Activated naive CD4-positive, alpha-beta T cell treated with anti-CD3 and anti-CD28 coated beads, Interleukin-2, amount 50 U/mL, for 72 hours (primary cell): ENCODE measurements at regions not wholly inside any gene's neighbourhood (a gene's known extent, or its start where the extent isn't known, plus 50 kb on each side); places are given as distances from the start of the nearest gene placed in this dataset.

Source experiments
- ATAC-seq, 2 donors: fragments of 150-1000 bp; cut with Tn5 transposase; 2 replicates each; pipeline ENCODE4 v1.10.0; 2021; ENCODE audit warnings: mild to moderate bottlenecking in 2 of 2, moderate library complexity in 2 of 2
- DNase-seq, 2 donors: peaks; one replicate each; pipeline ENCODE4 v3.0.0; 2021 to 2022; ENCODE audit warnings: low spot score in 2 of 2
- H3K27ac Mint-ChIP-seq, 2 donors: one replicate each; pipeline ENCODE4 v1.8.0; 2022; ENCODE audit warnings: mild to moderate bottlenecking in 2 of 2, mixed read lengths in 2 of 2
- H3K36me3 Mint-ChIP-seq, 2 donors: one replicate each; pipeline ENCODE4 v1.8.0; 2022; ENCODE audit warnings: mixed read lengths in 2 of 2
- H3K9me3 Mint-ChIP-seq, 2 donors: one replicate each; pipeline ENCODE4 v1.8.0; 2022; ENCODE audit warnings: mixed read lengths in 2 of 2

- ATAC-seq (no peak), DNase-seq (no peak)
- Mint-ChIP-seq H3K36me3 (no peaks in the 10 kb centered on the region), H3K27ac (no peak overlapping the region), H3K9me3 (peaks cover 17% of the 10 kb centered on the region in 2 donors)
Measured at GRCh38 chr11:81072273-81072672, 1631.4 kb upstream of the TENM4 start.

- ATAC-seq (no peak), DNase-seq (no peak)
- Mint-ChIP-seq H3K36me3 (no peaks in the 10 kb centered on the region), H3K27ac (no peak overlapping the region), H3K9me3 (peaks cover 15 to 17% of the 10 kb centered on the region in 2 donors)
Measured at GRCh38 chr11:81071606-81072005, 1630.8 kb upstream of the TENM4 start.

DNA sequence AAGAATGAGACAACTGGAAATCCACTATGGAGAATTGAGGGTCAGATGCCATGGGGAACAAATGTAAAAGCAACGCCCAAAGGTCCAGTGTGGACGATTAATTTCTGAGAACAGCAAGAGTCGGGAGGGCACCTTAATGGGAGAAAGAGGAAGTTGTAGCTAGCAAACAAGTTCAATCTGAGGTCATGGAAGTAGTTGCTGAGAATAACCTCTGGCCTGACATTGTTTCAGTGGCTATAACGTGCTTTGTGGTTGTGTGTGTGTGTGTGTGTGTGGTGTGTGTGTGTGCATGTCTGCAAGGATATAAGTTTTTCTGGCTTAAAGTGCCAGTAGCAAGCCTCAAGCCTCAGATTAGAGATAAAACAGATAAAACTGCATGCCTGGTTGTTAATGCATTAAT is 1630.1 kb upstream of the TENM4 start:
- DNase-seq (no peak), ATAC-seq (no peak)
- Mint-ChIP-seq H3K27ac (no peak overlapping the region), H3K36me3 (no peaks in the 10 kb centered on the region), H3K9me3 (peaks cover 13% of the 10 kb centered on the region in 2 donors)

DNA sequence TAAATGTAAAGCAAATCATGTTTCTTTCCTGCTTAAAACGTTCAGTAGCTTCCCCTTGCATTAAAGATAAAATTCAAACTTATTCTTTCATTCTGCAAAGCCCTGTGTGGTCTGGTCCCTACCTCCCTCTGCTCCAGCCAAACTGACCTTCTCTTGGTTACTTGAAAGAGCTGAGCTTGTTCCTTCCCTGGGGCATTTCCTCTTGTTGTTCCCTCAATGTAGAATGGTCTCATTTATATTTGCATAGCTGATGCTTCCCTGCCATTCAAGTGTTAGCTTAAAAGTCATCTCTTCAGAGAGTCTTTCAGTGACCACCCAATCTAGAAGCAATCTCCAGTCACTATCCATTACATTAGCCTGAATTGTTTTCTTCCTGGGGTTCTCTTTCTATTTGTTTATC is 1618.5 kb upstream of the TENM4 start:
- ATAC-seq (no peak), DNase-seq (no peak)
- Mint-ChIP-seq H3K9me3 (peaks cover 14 to 37% of the 10 kb centered on the region in 2 donors), H3K27ac (no peak overlapping the region), H3K36me3 (no peaks in the 10 kb centered on the region)

- no peak overlapping the region for H3K27ac Mint-ChIP-seq
- DNase-seq: no peak
- peaks cover 8 to 16% of the 10 kb centered on the region in 2 donors for H3K9me3 Mint-ChIP-seq
- no peaks in the 10 kb centered on the region for H3K36me3 Mint-ChIP-seq
- ATAC-seq: no peak
Measured at GRCh38 chr11:81052344-81053158, 1611.7 kb upstream of the TENM4 start.

GRCh38 chr11:81039916-81040524 is 1599.2 kb upstream of the TENM4 start:
- DNase-seq (no peak), ATAC-seq (no peak)
- Mint-ChIP-seq H3K9me3 (peaks cover 19 to 23% of the 10 kb centered on the region in 2 donors), H3K27ac (no peak overlapping the region), H3K36me3 (peaks cover under 1 to 6% of the 10 kb centered on the region in 2 donors)

- ATAC-seq (no peak), DNase-seq (no peak)
- Mint-ChIP-seq H3K36me3 (peaks cover 5 to 6% of the 10 kb centered on the region in 2 donors), H3K27ac (no peak overlapping the region), H3K9me3 (peaks cover 19 to 26% of the 10 kb centered on the region in 2 donors)
Measured at GRCh38 chr11:81036168-81036870, 1595.5 kb upstream of the TENM4 start.

- H3K27ac Mint-ChIP-seq: no peak overlapping the region
- H3K9me3 Mint-ChIP-seq: peaks cover 12 to 15% of the 10 kb centered on the region in 2 donors
- ATAC-seq: no peak
- DNase-seq: no peak
- peaks cover 5 to 6% of the 10 kb centered on the region in 2 donors for H3K36me3 Mint-ChIP-seq
Measured at GRCh38 chr11:81033779-81034540, 1593.1 kb upstream of the TENM4 start.

GRCh38 chr11:81032906-81033305 is 1592.1 kb upstream of the TENM4 start:
- H3K27ac Mint-ChIP-seq: no peak overlapping the region
- peaks cover 0 to 5% of the 10 kb centered on the region in 2 donors for H3K36me3 Mint-ChIP-seq
- ATAC-seq (no peak), DNase-seq (no peak)
- peaks cover 11 to 12% of the 10 kb centered on the region in 2 donors for H3K9me3 Mint-ChIP-seq

- no peak for ATAC-seq
- no peak overlapping the region for H3K27ac Mint-ChIP-seq
- DNase-seq: no peak
- peaks cover 0 to 5% of the 10 kb centered on the region in 2 donors for H3K36me3 Mint-ChIP-seq
- H3K9me3 Mint-ChIP-seq: peaks cover 8% of the 10 kb centered on the region in 2 donors
Measured at GRCh38 chr11:81030186-81030585, 1589.4 kb upstream of the TENM4 start.

GRCh38 chr11:81026032-81026431 is 1585.2 kb upstream of the TENM4 start:
- no peak overlapping the region for H3K27ac Mint-ChIP-seq
- DNase-seq (no peak), ATAC-seq (no peak)
- H3K36me3 Mint-ChIP-seq: no peaks in the 10 kb centered on the region
- peaks cover 5 to 12% of the 10 kb centered on the region in 2 donors for H3K9me3 Mint-ChIP-seq

DNA sequence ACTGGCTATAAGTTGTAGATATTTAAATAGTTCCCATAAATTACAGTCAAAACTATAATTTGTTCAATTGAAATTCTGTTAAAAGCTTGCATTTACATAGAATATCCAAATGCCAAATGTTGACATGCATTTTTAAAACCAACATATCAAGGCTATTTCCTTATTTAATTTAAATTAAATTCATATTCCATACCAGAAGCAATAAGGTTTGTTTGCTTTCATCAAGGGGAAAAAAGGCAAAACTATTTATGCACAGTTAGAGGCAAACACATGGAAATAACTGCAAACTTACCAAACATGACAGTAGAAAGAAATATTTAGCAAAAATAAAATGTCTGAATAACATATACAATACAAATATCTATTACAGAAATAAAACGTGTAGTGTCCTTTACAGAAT is 1581.2 kb upstream of the TENM4 start:
- DNase-seq (no peak), ATAC-seq (no peak)
- H3K9me3 Mint-ChIP-seq: peaks cover 11 to 12% of the 10 kb centered on the region in 2 donors
- no peak overlapping the region for H3K27ac Mint-ChIP-seq
- no peaks in the 10 kb centered on the region for H3K36me3 Mint-ChIP-seq

DNA sequence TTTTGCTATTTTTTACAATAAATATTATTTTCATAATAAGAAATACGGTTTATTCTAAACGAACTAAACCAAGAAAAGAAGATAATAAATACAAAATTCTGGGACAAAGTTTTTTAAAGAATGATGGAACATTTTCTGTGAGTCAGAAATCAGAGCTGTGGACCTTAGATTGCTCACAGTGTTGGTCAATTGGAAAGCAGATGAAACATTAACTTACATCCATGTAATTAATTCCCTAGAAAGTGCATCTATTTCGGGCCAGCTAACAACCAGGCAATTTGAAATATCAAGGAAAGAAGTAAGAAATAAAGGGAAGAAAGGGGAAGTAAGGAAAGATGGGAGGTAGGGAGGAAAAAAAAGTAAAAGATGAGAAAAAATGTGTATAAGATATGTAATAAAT is 1569.8 kb upstream of the TENM4 start:
- peaks cover 0 to 7% of the 10 kb centered on the region in 2 donors for H3K9me3 Mint-ChIP-seq
- DNase-seq: no peak

GRCh38 chr11:81007046-81007445 is 1566.2 kb upstream of the TENM4 start:
- no peak overlapping the region for H3K27ac Mint-ChIP-seq
- no peak for DNase-seq
- H3K36me3 Mint-ChIP-seq: no peaks in the 10 kb centered on the region
- peaks cover 0 to 4% of the 10 kb centered on the region in 2 donors for H3K9me3 Mint-ChIP-seq
- no peak for ATAC-seq

More for the DNA sequence above, 1569.8 kb upstream of the TENM4 start:
- no peak for ATAC-seq
- Mint-ChIP-seq H3K36me3 (no peaks in the 10 kb centered on the region), H3K27ac (no peak overlapping the region)

DNA sequence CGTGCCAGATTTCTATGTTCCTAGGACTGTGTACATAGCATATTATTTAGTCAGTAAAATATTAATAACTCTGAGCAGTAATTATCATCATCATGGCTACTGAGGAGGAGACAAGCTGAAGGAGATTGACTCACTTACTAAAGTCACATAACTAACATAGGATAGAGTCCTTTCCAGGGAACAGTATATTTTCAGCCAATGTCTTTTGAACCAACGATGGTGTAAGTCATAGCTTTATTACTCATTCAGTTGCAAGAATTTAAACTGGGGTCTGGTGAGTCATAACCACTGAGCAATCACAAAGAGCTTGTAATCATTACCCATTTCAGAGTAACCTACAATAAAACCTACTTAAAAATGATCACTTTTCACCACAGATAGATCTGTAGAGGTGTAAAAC is 1564.8 kb upstream of the TENM4 start:
- ATAC-seq: no peak
- no peaks in the 10 kb centered on the region for H3K36me3 Mint-ChIP-seq
- H3K27ac Mint-ChIP-seq: no peak overlapping the region
- DNase-seq: no peak
- peaks cover 5 to 9% of the 10 kb centered on the region in 2 donors for H3K9me3 Mint-ChIP-seq

DNA sequence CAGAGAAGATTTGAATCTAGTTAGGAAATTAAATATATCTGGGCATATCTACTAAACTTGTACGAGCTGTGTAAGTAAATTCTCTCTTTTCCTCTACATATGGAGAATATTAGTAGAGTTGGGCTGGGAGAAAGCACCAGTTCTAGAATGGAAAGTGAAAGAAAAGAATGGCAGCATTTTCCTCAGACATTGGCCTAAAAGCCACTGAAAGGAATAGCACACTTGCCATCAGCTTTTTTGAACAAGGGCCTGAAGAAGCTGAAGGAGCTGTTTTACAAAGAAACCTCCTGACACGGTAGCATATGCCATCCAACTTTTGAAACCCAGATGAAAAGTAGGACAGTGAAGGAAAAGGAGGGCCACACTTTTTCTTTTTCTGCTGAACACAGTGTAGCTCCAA is 1563.7 kb upstream of the TENM4 start:
- no peak for ATAC-seq
- Mint-ChIP-seq H3K27ac (no peak overlapping the region), H3K9me3 (peaks cover 5 to 11% of the 10 kb centered on the region in 2 donors)

GRCh38 chr11:81002374-81002773 is 1561.5 kb upstream of the TENM4 start:
- H3K9me3 Mint-ChIP-seq: peaks cover 11 to 18% of the 10 kb centered on the region in 2 donors

More for the DNA sequence above, 1563.7 kb upstream of the TENM4 start:
- no peak for DNase-seq
- no peaks in the 10 kb centered on the region for H3K36me3 Mint-ChIP-seq

More at GRCh38 chr11:81002374-81002773, 1561.5 kb upstream of the TENM4 start:
- Mint-ChIP-seq H3K36me3 (no peaks in the 10 kb centered on the region), H3K27ac (no peak overlapping the region)
- DNase-seq: no peak
- ATAC-seq: no peak
